H9 (cell line): ENCODE measurements at regions not wholly inside any gene's neighbourhood (a gene's known extent, or its start where the extent isn't known, plus 50 kb on each side); places are given as distances from the start of the nearest gene placed in this dataset.

ENCODE experiments used
- DNase-seq: peaks from one replicate; pipeline ENCODE4 v3.0.0-alpha.2; 2017
- H2AFZ ChIP-seq: one replicate; pipeline ENCODE4 v1.6.1; 2013; ENCODE audit warnings: mild to moderate bottlenecking, low read length, control low read depth, moderate library complexity
- H2AK5ac ChIP-seq: 2 replicates; pipeline ENCODE4 v1.6.1; 2013; ENCODE audit warnings: low read length, control low read depth, mixed read lengths; ENCODE audit not compliant: insufficient read length
- H2BK120ac ChIP-seq: one replicate; pipeline ENCODE4 v1.6.1; 2013; ENCODE audit warnings: low read depth, mild to moderate bottlenecking, low read length, control low read depth, inconsistent platforms; ENCODE audit not compliant: poor library complexity, severe bottlenecking
- H2BK12ac ChIP-seq: 2 replicates; pipeline ENCODE4 v1.6.1; 2013; ENCODE audit warnings: low read length, control low read depth, mixed read lengths, low read depth; ENCODE audit not compliant: insufficient read length
- H2BK15ac ChIP-seq: 2 replicates; pipeline ENCODE4 v1.6.1; 2013; ENCODE audit warnings: low read depth, low read length, control low read depth
- H2BK20ac ChIP-seq: one replicate; pipeline ENCODE4 v1.6.1; 2013; ENCODE audit warnings: low read depth, mild to moderate bottlenecking, low read length, control low read depth, inconsistent platforms; ENCODE audit not compliant: poor library complexity, severe bottlenecking
- H2BK5ac ChIP-seq: 2 replicates; pipeline ENCODE4 v1.6.1; 2013; ENCODE audit warnings: low read length, control low read depth, mixed read lengths; ENCODE audit not compliant: insufficient read length
- H3K14ac ChIP-seq: 2 replicates; pipeline ENCODE4 v1.6.1; 2013; ENCODE audit warnings: low read length, control low read depth; ENCODE audit not compliant: insufficient read depth
- H3K18ac ChIP-seq: 2 replicates; pipeline ENCODE4 v1.6.1; 2013; ENCODE audit warnings: low read depth, mild to moderate bottlenecking, mixed read lengths, low read length, control low read depth; ENCODE audit not compliant: insufficient read length
- H3K23ac ChIP-seq: 2 replicates; pipeline ENCODE4 v1.6.1; 2013; ENCODE audit warnings: low read length, control low read depth, mixed read lengths, low read depth; ENCODE audit not compliant: insufficient read length
- H3K23me2 ChIP-seq: 2 replicates; pipeline ENCODE4 v1.6.1; 2013; ENCODE audit warnings: low read depth, mild to moderate bottlenecking, mixed read lengths, low read length, control low read depth; ENCODE audit not compliant: insufficient read length, poor library complexity, severe bottlenecking
- H3K27ac ChIP-seq: 2 replicates; pipeline ENCODE4 v1.5.1; 2013; ENCODE audit warnings: low read length, control low read depth, mixed read lengths, low read depth; ENCODE audit not compliant: insufficient read length
- H3K27me3 ChIP-seq: 2 replicates; pipeline ENCODE4 v1.6.1; 2013; ENCODE audit warnings: low read length, control low read depth, inconsistent platforms; ENCODE audit not compliant: insufficient read depth
- H3K4ac ChIP-seq: 2 replicates; pipeline ENCODE4 v1.6.1; 2013; ENCODE audit warnings: low read depth, mild to moderate bottlenecking, control low read depth, inconsistent platforms, low read length, moderate library complexity
- H3K4me1 ChIP-seq: 2 replicates; pipeline ENCODE4 v1.6.1; 2013; ENCODE audit warnings: low read length, control low read depth, inconsistent platforms; ENCODE audit not compliant: insufficient read depth
- H3K4me2 ChIP-seq: 2 replicates; pipeline ENCODE4 v1.6.1; 2013; ENCODE audit warnings: low read length, control low read depth, mixed read lengths; ENCODE audit not compliant: insufficient read length, insufficient read depth
- H3K56ac ChIP-seq: 2 replicates; pipeline ENCODE4 v1.6.1; 2013; ENCODE audit warnings: low read depth, mild to moderate bottlenecking, mixed read lengths, low read length, control low read depth; ENCODE audit not compliant: insufficient read length
- H3K79me1 ChIP-seq: 2 replicates; pipeline ENCODE4 v1.6.1; 2013; ENCODE audit warnings: low read depth, mild to moderate bottlenecking, moderate library complexity, low read length, control low read depth, inconsistent platforms; ENCODE audit not compliant: insufficient read depth, poor library complexity, severe bottlenecking
- H3K79me2 ChIP-seq: 2 replicates; pipeline ENCODE4 v1.6.1; 2013; ENCODE audit warnings: low read length, control low read depth, inconsistent platforms; ENCODE audit not compliant: insufficient read depth
- H3K9ac ChIP-seq: 2 replicates; pipeline ENCODE4 v1.6.1; 2013; ENCODE audit warnings: low read length, control low read depth, mixed read lengths; ENCODE audit not compliant: insufficient read length; ENCODE audit errors: extremely low read depth
- H3K9me3 ChIP-seq: one replicate; pipeline ENCODE4 v1.6.1; 2013; ENCODE audit warnings: low read depth, low read length, inconsistent platforms; ENCODE audit not compliant: control insufficient read depth
- H3T11ph ChIP-seq: one replicate; pipeline ENCODE4 v1.6.1; 2013; ENCODE audit warnings: mild to moderate bottlenecking, low read length, control low read depth, inconsistent platforms
- H4K20me1 ChIP-seq: one replicate; pipeline ENCODE4 v1.6.1; 2013; ENCODE audit not compliant: control insufficient read depth, insufficient read length, insufficient read depth
- H4K5ac ChIP-seq: 2 replicates; pipeline ENCODE4 v1.6.1; 2013; ENCODE audit warnings: low read depth, mild to moderate bottlenecking, mixed read lengths, low read length, control low read depth; ENCODE audit not compliant: insufficient read length
- H4K8ac ChIP-seq: replicated peaks from 2 replicates; pipeline ENCODE4 v1.6.1; 2013; ENCODE audit warnings: low read length, control low read depth, mixed read lengths, low read depth; ENCODE audit not compliant: insufficient read length
- H4K91ac ChIP-seq: 2 replicates; pipeline ENCODE4 v1.6.1; 2013; ENCODE audit warnings: low read depth, mild to moderate bottlenecking, moderate library complexity, mixed read lengths, low read length, control low read depth; ENCODE audit not compliant: insufficient read length
- H3K27ac Mint-ChIP-seq, 3 experiments: 2 replicates in 2 of 3; 3 replicates in 1 of 3; pipeline ENCODE4 v1.8.0; 2020 to 2021; ENCODE audit warnings: mixed read lengths in 3 of 3, mild to moderate bottlenecking in 1 of 3, moderate library complexity in 1 of 3
- H3K27me3 Mint-ChIP-seq: 2 replicates; pipeline ENCODE4 v1.8.0; 2021; ENCODE audit warnings: low read depth, mild to moderate bottlenecking, moderate library complexity, mixed read lengths
- H3K36me3 Mint-ChIP-seq, 3 experiments: 2 replicates in 2 of 3; 3 replicates in 1 of 3; pipeline ENCODE4 v1.8.0; 2020 to 2021; ENCODE audit warnings: low read depth in 3 of 3, mixed read lengths in 3 of 3; ENCODE audit not compliant: insufficient read depth in 1 of 3
- H3K4me1 Mint-ChIP-seq, 2 experiments: 2 replicates each; pipeline ENCODE4 v1.8.0; 2020; ENCODE audit warnings: mixed read lengths in 2 of 2
- H3K4me3 Mint-ChIP-seq, 2 experiments: 2 replicates in 1 of 2; 3 replicates in 1 of 2; pipeline ENCODE4 v1.8.0; 2020 to 2021; ENCODE audit warnings: mild to moderate bottlenecking in 2 of 2, mixed read lengths in 2 of 2, moderate library complexity in 1 of 2
- H3K9me3 Mint-ChIP-seq, 2 experiments: 2 replicates in 1 of 2; 3 replicates in 1 of 2; pipeline ENCODE4 v1.8.0; 2020; ENCODE audit warnings: mild to moderate bottlenecking in 2 of 2, mixed read lengths in 2 of 2, moderate library complexity in 1 of 2
- WGBS: extraction: QIAGEN DNeasy Blood & Tissue Kit; methylation state at CpG from one replicate; pipeline ENCODE4 v1.1.7; 2013; ENCODE audit warnings: missing lambda C conversion rate, low lambda C conversion rate, mixed read lengths; ENCODE audit not compliant: insufficient read length; ENCODE audit errors: extremely low coverage; 5-methylcytosine and 5-hydroxymethylcytosine counted together
- TF ChIP-seq, protein P1 (sequence below): fragments of 200-600 bp; sonication (generic); conservative IDR thresholded peaks from 3 replicates; pipeline ENCODE4 v1.8.0; 2021; ENCODE audit warnings: antibody characterized with exemption, mild to moderate bottlenecking

GRCh38 chr2:120820263-120820952, 84.7 kb downstream of the GLI2 start:
- peaks cover 61 to 79% of the 10 kb centered on the region in 2 experiments for H3K4me1 Mint-ChIP-seq
- no peak overlapping the region for H4K8ac ChIP-seq
- H2AK5ac ChIP-seq = no peak overlapping the region
- no peak overlapping the region for H2AFZ ChIP-seq
- no peak overlapping the region for H3K23ac ChIP-seq
- no peaks in the 10 kb centered on the region; the same call in 1 of the 2 replicates for H3K27me3 Mint-ChIP-seq
- no peak overlapping the region for H2BK12ac ChIP-seq
- no peak overlapping the region for H2BK120ac ChIP-seq
- H3K4me3 Mint-ChIP-seq = no peak overlapping the region; a peak in 1 of 5 replicates
- no peaks in the 10 kb centered on the region for H4K20me1 ChIP-seq
- H2BK20ac ChIP-seq = no peak overlapping the region
- H3K4me2 ChIP-seq = no peak overlapping the region
- no peaks in the 10 kb centered on the region for H3K27me3 ChIP-seq
- no peaks in the 10 kb centered on the region for H3K9me3 Mint-ChIP-seq
- no peak overlapping the region for H3K9ac ChIP-seq
- no peaks in the 10 kb centered on the region for H3K79me1 ChIP-seq
- no peak overlapping the region for H2BK5ac ChIP-seq
- no peak overlapping the region for H3K27ac ChIP-seq
- no peak for DNase-seq
- peak overlapping the region; percentile 27; the same call in 1 of the 2 replicates for H3K14ac ChIP-seq
- no peaks in the 10 kb centered on the region for H3K23me2 ChIP-seq
- H2BK15ac ChIP-seq = no peak overlapping the region
- no peak overlapping the region for H3K18ac ChIP-seq
- H4K5ac ChIP-seq = no peak overlapping the region
- no peak overlapping the region for H3K4ac ChIP-seq
- no peak overlapping the region for H3T11ph ChIP-seq
- H3K79me2 ChIP-seq = no peaks in the 10 kb centered on the region; the same call in 1 of the 2 replicates
- no CpG with 5 or more reads among the region's 19 CpGs for WGBS
- H3K56ac ChIP-seq = no peak overlapping the region
- H4K91ac ChIP-seq = no peak overlapping the region
- peaks cover 1 to 12% (median 6%) of the 10 kb centered on the region in 3 experiments; a peak in 4 of 7 replicates for H3K36me3 Mint-ChIP-seq
- H3K9me3 ChIP-seq = no peaks in the 10 kb centered on the region
- peaks cover 12% of the 10 kb centered on the region; the same call in 1 of the 2 replicates for H3K4me1 ChIP-seq
- TF ChIP-seq, protein P1, sequence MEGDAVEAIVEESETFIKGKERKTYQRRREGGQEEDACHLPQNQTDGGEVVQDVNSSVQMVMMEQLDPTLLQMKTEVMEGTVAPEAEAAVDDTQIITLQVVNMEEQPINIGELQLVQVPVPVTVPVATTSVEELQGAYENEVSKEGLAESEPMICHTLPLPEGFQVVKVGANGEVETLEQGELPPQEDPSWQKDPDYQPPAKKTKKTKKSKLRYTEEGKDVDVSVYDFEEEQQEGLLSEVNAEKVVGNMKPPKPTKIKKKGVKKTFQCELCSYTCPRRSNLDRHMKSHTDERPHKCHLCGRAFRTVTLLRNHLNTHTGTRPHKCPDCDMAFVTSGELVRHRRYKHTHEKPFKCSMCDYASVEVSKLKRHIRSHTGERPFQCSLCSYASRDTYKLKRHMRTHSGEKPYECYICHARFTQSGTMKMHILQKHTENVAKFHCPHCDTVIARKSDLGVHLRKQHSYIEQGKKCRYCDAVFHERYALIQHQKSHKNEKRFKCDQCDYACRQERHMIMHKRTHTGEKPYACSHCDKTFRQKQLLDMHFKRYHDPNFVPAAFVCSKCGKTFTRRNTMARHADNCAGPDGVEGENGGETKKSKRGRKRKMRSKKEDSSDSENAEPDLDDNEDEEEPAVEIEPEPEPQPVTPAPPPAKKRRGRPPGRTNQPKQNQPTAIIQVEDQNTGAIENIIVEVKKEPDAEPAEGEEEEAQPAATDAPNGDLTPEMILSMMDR = no peak
- H3K27ac Mint-ChIP-seq = peak overlapping the region; percentile 61 to 93 (median 85); a peak in 5 of 7 replicates
